ENCODE measurements at regions not wholly inside any gene's neighbourhood (a gene's known extent, or its start where the extent isn't known, plus 50 kb on each side); places are given as distances from the start of the nearest gene placed in this dataset.

DNA sequence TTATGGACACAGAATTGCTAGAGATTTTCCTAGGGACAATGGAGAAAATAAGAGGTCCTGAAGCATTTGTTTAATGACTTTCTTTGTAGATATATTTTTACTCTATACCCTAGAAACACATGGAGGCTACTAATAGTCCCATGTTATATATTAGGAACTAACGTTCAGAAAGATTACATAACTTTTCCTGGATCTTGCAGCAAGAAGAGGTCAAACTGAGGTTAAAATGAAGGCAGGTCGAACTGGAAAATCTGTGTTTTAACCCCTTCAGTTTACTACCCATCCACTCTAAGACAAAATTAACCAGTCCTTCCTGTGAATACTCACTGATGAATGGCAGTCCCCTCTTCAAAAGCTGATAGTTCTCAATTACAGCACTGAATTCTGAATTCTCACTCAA lies 1415.8 kb upstream of the CELF4 start:
- TF ChIP-seq POLR2A (IDR thresholded peaks at IDR 0.05) (no peak), CTCF (IDR thresholded peaks at IDR 0.05) (no peak), POLR2AphosphoS5 (IDR thresholded peaks at IDR 0.05) (no peak)
